ENCODE measurements at regions not wholly inside any gene's neighbourhood (a gene's known extent, or its start where the extent isn't known, plus 50 kb on each side); places are given as distances from the start of the nearest gene placed in this dataset.

DNA sequence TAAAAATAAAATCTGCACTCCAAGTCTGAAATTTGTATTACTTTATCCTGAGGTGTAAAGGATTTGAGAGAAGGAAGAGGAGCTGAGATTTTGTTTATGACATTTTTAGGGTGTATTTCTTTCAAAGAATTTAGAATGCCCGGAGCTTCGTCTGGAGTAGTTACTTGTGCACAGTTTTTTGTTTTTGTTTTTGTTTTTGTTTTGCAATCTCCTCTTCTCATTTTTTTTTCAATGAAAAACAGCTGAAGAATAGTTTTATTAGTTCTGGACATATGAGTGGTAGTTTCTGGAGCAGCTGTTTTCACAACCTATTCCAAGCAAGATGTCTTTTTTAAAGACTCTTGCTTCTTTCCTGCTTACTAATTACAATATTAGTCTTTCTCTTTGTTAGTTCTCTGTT is 408.2 kb upstream of the PTGER4 start:
- TF ChIP-seq, protein P1, sequence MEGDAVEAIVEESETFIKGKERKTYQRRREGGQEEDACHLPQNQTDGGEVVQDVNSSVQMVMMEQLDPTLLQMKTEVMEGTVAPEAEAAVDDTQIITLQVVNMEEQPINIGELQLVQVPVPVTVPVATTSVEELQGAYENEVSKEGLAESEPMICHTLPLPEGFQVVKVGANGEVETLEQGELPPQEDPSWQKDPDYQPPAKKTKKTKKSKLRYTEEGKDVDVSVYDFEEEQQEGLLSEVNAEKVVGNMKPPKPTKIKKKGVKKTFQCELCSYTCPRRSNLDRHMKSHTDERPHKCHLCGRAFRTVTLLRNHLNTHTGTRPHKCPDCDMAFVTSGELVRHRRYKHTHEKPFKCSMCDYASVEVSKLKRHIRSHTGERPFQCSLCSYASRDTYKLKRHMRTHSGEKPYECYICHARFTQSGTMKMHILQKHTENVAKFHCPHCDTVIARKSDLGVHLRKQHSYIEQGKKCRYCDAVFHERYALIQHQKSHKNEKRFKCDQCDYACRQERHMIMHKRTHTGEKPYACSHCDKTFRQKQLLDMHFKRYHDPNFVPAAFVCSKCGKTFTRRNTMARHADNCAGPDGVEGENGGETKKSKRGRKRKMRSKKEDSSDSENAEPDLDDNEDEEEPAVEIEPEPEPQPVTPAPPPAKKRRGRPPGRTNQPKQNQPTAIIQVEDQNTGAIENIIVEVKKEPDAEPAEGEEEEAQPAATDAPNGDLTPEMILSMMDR (IDR thresholded peaks at IDR 0.05): no peak
- no peak for TF ChIP-seq POLR2A (IDR thresholded peaks at IDR 0.05)

Measured in uterus (tissue), 2 donors.